ENCODE measurements at regions not wholly inside any gene's neighbourhood (a gene's known extent, or its start where the extent isn't known, plus 50 kb on each side); places are given as distances from the start of the nearest gene placed in this dataset.
"Not testable (repeated sequence)": the region's sequence is repeated elsewhere in the genome, so short reads cannot be mapped to it uniquely, and the experiment has no call there.

DNA sequence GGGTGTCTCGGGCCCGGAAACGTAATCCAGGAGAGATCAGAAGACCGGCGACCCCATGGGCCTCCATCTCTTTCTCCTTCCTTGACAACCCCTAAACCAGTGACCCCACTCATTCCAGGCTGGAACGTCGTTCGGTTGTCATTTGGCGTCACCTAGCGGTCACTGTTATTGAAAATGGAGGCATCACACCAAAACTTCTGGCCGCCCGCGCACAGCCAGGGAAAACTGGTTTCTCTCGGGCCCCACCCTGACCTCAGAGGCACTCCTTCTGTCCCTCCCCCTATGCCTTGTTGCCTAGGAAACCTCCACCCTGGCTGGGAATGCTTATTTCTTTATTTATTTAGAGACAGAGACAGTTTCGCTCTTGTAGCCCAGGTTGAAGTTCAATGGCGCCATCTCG lies 2327.3 kb upstream of the TPTE start:
- H3K27ac ChIP-seq; DNase-seq; H3K36me3 ChIP-seq (replicated peaks in 1 of 2; ENCODE audit: insufficient read depth in 1 of 2, low read depth in 2 of 2); intact Hi-C loops (cut with DNase I); H3K4me1 ChIP-seq; H3K9me3 ChIP-seq; H3K27me3 ChIP-seq; H3K4me3 ChIP-seq: not testable (repeated sequence)
- ATAC-seq: peak; percentile 83
- WGBS, 2 donors: no CpG with 5 or more reads among the region's 17 CpGs

DNA sequence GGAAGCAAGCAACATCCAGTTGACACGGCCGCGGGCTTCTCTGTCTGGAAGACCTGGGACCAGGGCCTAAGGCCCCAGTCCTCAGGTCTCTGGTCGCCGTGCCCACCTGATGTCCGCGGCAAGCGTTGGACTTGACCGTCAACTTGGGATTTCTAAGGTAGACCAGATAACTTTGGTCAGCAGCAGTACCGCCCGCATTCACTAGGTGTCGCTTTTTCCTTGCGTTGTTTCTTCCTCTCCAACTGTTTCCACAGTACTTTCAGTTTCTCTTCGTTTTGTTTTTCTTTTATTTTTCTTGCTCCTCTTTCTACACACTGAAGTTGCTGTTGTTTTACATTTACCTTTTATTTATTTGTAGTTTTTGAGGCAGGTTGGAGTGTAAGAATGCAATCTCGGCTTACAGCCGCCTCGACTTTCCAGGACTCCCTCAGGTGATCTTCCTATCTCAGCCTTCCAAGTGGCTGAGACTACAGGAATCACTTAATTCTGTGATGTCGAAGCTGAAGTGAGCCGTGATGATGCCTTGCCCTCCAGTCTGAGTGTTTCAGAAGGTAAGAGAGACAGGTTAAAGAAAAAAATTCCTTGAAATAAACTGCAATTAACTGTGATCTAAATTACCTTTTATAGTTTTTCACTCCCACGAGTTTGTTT lies 2323.9 kb upstream of the TPTE start:
- H3K27ac ChIP-seq; H3K27me3 ChIP-seq; H3K4me1 ChIP-seq; DNase-seq; H3K4me3 ChIP-seq; intact Hi-C loops (cut with DNase I); H3K36me3 ChIP-seq (replicated peaks in 1 of 2; ENCODE audit: insufficient read depth in 1 of 2, low read depth in 2 of 2); H3K9me3 ChIP-seq: not testable (repeated sequence)
- ATAC-seq: peak; percentile 74
- no CpG with 5 or more reads among the region's 20 CpGs for WGBS, 2 donors

DNA sequence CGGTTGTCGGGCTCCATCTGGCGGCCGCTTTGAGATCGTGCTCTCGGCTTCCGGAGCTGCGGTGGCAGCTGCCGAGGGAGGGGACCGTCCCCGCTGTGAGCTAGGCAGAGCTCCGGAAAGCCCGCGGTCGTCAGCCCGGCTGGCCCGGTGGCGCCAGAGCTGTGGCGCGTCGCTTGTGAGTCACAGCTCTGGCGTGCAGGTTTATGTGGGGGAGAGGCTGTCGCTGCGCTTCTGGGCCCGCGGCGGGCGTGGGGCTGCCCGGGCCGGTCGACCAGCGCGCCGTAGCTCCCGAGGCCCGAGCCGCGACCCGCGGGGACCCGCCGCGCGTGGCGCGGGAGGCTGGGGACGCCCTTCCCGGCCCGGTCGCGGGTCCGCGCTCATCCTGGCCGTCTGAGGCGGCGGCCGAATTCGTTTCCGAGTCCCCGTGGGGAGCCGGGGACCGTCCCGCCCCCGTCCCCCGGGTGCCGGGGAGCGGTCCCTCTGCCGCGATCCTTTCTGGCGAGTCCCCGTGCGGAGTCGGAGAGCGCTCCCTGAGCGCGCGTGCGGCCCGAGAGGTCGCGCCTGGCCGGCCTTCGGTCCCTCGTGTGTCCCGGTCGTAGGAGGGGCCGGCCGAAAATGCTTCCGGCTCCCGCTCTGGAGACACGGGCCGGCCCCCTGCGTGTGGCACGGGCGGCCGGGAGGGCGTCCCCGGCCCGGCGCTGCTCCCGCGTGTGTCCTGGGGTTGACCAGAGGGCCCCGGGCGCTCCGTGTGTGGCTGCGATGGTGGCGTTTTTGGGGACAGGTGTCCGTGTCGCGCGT lies 2316.1 kb upstream of the TPTE start:
- DNase-seq; H3K27me3 ChIP-seq; intact Hi-C loops (cut with DNase I); ATAC-seq; H3K36me3 ChIP-seq (replicated peaks in 1 of 2; ENCODE audit: insufficient read depth in 1 of 2, low read depth in 2 of 2); H3K4me3 ChIP-seq; H3K27ac ChIP-seq; H3K9me3 ChIP-seq; H3K4me1 ChIP-seq: not testable (repeated sequence)
- WGBS, 2 donors: no CpG with 5 or more reads among the region's 111 CpGs

DNA sequence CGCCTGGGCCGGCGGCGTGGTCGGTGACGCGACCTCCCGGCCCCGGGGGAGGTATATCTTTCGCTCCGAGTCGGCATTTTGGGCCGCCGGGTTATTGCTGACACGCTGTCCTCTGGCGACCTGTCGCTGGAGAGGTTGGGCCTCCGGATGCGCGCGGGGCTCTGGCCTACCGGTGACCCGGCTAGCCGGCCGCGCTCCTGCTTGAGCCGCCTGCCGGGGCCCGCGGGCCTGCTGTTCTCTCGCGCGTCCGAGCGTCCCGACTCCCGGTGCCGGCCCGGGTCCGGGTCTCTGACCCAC lies 2315.5 kb upstream of the TPTE start:
- no CpG with 5 or more reads among the region's 40 CpGs for WGBS, 2 donors
- intact Hi-C loops (cut with DNase I); H3K36me3 ChIP-seq (replicated peaks in 1 of 2; ENCODE audit: insufficient read depth in 1 of 2, low read depth in 2 of 2); H3K4me1 ChIP-seq; H3K9me3 ChIP-seq; ATAC-seq; H3K4me3 ChIP-seq; H3K27ac ChIP-seq; DNase-seq; H3K27me3 ChIP-seq: not testable (repeated sequence)

DNA sequence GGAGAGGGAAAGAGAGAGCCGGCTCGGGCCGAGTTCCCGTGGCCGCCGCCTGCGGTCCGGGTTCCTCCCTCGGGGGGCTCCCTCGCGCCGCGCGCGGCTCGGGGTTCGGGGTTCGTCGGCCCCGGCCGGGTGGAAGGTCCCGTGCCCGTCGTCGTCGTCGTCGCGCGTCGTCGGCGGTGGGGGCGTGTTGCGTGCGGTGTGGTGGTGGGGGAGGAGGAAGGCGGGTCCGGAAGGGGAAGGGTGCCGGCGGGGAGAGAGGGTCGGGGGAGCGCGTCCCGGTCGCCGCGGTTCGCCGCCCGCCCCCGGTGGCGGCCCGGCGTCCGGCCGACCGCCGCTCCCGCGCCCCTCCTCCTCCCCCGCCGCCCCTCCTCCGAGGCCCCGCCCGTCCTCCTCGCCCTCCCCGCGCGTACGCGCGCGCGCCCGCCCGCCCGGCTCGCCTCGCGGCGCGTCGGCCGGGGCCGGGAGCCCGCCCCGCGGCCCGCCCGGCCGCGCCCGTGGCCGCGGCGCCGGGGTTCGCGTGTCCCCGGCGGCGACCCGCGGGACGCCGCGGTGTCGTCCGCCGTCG lies 2308.3 kb upstream of the TPTE start:
- ATAC-seq; H3K36me3 ChIP-seq (replicated peaks in 1 of 2; ENCODE audit: insufficient read depth in 1 of 2, low read depth in 2 of 2); H3K4me1 ChIP-seq; H3K27me3 ChIP-seq; H3K27ac ChIP-seq; H3K9me3 ChIP-seq; H3K4me3 ChIP-seq; intact Hi-C loops (cut with DNase I): not testable (repeated sequence)
- WGBS, 2 donors: 15 to 73% methylated on average over 17 to 55 of the region's 111 CpGs
- DNase-seq: peak; percentile 32 to 73 (median 46)

DNA sequence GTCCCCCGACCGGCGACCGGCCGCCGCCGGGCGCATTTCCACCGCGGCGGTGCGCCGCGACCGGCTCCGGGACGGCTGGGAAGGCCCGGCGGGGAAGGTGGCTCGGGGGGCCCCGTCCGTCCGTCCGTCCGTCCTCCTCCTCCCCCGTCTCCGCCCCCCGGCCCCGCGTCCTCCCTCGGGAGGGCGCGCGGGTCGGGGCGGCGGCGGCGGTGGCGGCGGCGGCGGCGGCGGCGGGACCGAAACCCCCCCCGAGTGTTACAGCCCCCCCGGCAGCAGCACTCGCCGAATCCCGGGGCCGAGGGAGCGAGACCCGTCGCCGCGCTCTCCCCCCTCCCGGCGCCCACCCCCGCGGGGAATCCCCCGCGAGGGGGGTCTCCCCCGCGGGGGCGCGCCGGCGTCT lies 2306.8 kb upstream of the TPTE start:
- H3K9me3 ChIP-seq; intact Hi-C loops (cut with DNase I); ATAC-seq; H3K36me3 ChIP-seq (replicated peaks in 1 of 2; ENCODE audit: insufficient read depth in 1 of 2, low read depth in 2 of 2); H3K27ac ChIP-seq; DNase-seq; H3K4me3 ChIP-seq; H3K27me3 ChIP-seq; H3K4me1 ChIP-seq: not testable (repeated sequence)
- no CpG with 5 or more reads among the region's 70 CpGs for WGBS, 2 donors

DNA sequence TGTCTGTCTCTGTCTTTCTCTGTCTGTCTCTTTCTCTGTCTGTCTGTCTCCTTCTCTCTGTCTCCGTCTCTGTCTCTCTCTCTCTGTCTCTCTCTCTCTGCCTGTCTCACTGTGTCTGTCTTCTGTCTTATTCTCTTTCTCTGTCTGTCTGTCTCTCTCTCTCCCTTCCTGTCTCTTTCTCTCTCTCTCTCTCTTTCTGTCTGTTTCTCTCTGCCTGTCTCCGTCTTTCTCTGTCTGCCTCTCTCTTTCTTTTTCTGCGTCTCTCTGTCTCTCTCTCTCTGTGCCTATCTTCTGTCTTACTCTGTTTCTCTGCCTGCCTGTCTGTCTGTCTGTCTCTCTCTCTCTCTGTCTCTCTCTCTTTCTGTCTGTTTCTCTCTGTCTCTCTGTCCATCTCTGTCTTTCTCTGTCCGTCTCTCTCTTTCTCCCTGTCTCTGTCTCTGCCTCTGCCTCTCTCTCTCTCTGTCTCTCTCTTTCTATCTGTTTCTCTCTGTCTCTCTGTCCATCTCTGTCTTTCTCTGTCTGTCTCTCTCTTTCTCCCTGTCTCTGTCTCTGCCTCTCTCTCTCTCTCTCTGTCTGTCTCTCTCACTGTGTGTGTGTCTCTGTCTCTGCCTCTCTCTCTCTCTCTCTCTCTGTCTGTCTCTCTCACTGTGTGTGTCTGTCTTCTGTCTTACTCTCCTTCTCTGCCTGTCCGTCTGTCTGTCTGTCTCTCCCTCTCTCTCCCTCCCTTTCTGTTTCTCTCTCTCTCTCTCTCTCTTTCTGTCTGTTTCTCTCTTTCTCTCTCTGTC lies 2291.8 kb upstream of the TPTE start:
- WGBS, 2 donors: no CpG with 5 or more reads among the region's 5 CpGs
- H3K4me3 ChIP-seq; H3K36me3 ChIP-seq (replicated peaks in 1 of 2; ENCODE audit: insufficient read depth in 1 of 2, low read depth in 2 of 2); DNase-seq; H3K4me1 ChIP-seq; H3K27me3 ChIP-seq; intact Hi-C loops (cut with DNase I); H3K27ac ChIP-seq; H3K9me3 ChIP-seq: not testable (repeated sequence)
- peak; percentile 51 for ATAC-seq

DNA sequence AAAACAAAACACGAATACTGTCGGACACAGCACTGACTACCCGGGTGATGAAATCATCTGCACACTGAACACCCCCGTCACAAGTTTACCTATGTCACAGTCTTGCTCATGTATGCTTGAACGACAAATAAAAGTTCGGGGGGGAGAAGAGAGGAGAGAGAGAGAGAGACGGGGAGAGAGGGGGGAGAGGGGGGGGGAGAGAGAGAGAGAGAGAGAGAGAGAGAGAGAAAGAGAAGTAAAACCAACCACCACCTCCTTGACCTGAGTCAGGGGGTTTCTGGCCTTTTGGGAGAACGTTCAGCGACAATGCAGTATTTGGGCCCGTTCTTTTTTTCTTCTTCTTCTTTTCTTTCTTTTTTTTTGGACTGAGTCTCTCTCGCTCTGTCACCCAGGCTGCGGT lies 2290.1 kb upstream of the TPTE start:
- H3K27me3 ChIP-seq; H3K4me1 ChIP-seq; ATAC-seq; H3K4me3 ChIP-seq; H3K27ac ChIP-seq; H3K9me3 ChIP-seq; intact Hi-C loops (cut with DNase I); H3K36me3 ChIP-seq (replicated peaks in 1 of 2; ENCODE audit: insufficient read depth in 1 of 2, low read depth in 2 of 2); DNase-seq: not testable (repeated sequence)
- WGBS, 2 donors: 63% methylated on average over 5 of the region's 12 CpGs; no CpG with 5 or more reads in 1 of the 2 donors

DNA sequence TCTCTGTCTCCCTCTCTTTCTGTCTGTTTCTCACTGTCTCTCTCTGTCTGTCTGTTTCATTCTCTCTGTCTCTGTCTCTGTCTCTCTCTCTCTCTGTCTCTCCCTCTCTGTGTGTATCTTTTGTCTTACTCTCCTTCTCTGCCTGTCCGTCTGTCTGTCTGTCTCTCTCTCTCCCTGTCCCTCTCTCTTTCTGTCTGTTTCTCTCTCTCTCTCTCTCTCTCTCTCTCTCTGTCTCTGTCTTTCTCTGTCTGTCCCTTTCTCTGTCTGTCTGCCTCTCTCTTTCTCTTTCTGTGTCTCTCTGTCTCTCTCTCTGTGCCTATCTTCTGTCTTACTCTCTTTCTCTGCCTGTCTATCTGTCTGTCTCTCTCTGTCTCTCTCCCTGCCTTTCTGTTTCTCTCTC lies 2288.4 kb upstream of the TPTE start:
- intact Hi-C loops (cut with DNase I); ATAC-seq; DNase-seq; H3K27me3 ChIP-seq; H3K36me3 ChIP-seq (replicated peaks in 1 of 2; ENCODE audit: insufficient read depth in 1 of 2, low read depth in 2 of 2); H3K27ac ChIP-seq; H3K9me3 ChIP-seq; H3K4me3 ChIP-seq; H3K4me1 ChIP-seq: not testable (repeated sequence)
- WGBS, 2 donors: 39 to 48% methylated on average over 1 of the region's 1 CpG

DNA sequence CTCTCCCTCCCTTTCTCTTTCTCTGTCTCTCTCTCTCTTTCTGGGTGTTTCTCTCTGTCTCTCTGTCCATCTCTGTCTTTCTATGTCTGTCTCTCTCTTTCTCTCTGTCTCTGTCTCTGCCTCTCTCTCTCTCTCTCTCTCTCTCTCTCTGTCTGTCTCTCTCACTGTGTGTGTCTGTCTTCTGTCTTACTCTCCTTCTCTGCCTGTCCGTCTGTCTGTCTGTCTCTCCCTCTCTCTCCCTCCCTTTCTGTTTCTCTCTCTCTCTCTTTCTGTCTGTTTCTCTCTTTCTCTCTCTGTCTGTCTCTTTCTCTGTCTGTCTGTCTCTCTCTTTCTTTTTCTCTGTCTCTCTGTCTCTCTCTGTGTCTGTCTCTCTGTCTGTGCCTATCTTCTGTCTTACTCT lies 2287.3 kb upstream of the TPTE start:
- H3K27ac ChIP-seq; H3K4me1 ChIP-seq; H3K9me3 ChIP-seq; intact Hi-C loops (cut with DNase I); H3K27me3 ChIP-seq; DNase-seq; H3K4me3 ChIP-seq; ATAC-seq; H3K36me3 ChIP-seq (replicated peaks in 1 of 2; ENCODE audit: insufficient read depth in 1 of 2, low read depth in 2 of 2): not testable (repeated sequence)
- 34% methylated on average over 1 of the region's 1 CpG for WGBS, 2 donors

DNA sequence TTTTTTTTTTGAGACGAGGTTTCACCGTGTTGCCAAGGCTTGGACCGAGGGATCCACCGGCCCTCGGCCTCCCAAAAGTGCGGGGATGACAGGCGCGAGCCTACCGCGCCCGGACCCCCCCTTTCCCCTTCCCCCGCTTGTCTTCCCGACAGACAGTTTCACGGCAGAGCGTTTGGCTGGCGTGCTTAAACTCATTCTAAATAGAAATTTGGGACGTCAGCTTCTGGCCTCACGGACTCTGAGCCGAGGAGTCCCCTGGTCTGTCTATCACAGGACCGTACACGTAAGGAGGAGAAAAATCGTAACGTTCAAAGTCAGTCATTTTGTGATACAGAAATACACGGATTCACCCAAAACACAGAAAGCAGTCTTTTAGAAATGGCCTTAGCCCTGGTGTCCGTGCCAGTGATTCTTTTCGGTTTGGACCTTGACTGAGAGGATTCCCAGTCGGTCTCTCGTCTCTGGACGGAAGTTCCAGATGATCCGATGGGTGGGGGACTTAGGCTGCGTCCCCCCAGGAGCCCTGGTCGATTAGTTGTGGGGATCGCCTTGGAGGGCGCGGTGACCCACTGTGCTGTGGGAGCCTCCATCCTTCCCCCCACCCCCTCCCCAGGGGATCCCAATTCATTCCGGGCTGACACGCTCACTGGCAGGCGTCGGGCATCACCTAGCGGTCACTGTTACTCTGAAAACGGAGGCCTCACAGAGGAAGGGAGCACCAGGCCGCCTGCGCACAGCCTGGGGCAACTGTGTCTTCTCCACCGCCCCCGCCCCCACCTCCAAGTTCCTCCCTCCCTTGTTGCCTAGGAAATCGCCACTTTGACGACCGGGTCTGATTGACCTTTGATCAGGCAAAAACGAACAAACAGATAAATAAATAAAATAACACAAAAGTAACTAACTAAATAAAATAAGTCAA lies 2276.4 kb upstream of the TPTE start:
- intact Hi-C loops (cut with DNase I); H3K4me1 ChIP-seq; H3K27me3 ChIP-seq; H3K4me3 ChIP-seq; DNase-seq; H3K27ac ChIP-seq; H3K36me3 ChIP-seq (replicated peaks in 1 of 2; ENCODE audit: insufficient read depth in 1 of 2, low read depth in 2 of 2); H3K9me3 ChIP-seq: not testable (repeated sequence)
- WGBS, 2 donors: no CpG with 5 or more reads among the region's 49 CpGs
- peak; percentile 67 for ATAC-seq

Data from body of pancreas (tissue), 4 donors.